Lower leg skin (tissue), 3 donors: ENCODE measurements at regions not wholly inside any gene's neighbourhood (a gene's known extent, or its start where the extent isn't known, plus 50 kb on each side); places are given as distances from the start of the nearest gene placed in this dataset.

Source experiments
- POLR2A ChIP-seq, 2 donors: fragments of 450-650 bp; IDR thresholded peaks; one replicate each; pipeline ENCODE4 v1.6.1; 2016 to 2017; ENCODE audit warnings: antibody characterized with exemption in 2 of 2, mild to moderate bottlenecking in 1 of 2, moderate library complexity in 1 of 2
- TF ChIP-seq, protein P1 (sequence below), 3 donors: fragments of 450-650 bp; IDR thresholded peaks; one replicate each; pipeline ENCODE4 v1.5.1; 2016; ENCODE audit warnings: antibody characterized with exemption in 3 of 3, mild to moderate bottlenecking in 3 of 3, moderate library complexity in 2 of 3

DNA sequence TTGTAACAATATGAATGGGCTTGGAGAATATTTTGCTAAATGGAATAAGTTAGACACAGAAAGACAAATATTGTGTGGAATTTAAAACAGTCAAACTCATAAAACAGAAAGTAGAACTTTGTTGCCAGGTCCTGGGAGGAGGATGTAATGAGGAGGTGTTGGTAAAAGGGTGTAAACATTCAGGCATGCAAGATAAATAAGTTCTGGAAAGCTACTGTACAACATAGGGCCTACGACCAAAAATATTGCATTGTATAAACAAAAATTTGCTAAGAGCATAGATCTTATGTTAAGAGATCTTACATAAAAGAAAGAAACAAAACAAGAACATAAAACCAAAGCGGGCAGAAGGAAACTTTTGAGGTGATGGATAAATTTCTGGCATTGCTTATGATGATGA, 1907.8 kb upstream of the PCDH20 start:
- TF ChIP-seq, protein P1, sequence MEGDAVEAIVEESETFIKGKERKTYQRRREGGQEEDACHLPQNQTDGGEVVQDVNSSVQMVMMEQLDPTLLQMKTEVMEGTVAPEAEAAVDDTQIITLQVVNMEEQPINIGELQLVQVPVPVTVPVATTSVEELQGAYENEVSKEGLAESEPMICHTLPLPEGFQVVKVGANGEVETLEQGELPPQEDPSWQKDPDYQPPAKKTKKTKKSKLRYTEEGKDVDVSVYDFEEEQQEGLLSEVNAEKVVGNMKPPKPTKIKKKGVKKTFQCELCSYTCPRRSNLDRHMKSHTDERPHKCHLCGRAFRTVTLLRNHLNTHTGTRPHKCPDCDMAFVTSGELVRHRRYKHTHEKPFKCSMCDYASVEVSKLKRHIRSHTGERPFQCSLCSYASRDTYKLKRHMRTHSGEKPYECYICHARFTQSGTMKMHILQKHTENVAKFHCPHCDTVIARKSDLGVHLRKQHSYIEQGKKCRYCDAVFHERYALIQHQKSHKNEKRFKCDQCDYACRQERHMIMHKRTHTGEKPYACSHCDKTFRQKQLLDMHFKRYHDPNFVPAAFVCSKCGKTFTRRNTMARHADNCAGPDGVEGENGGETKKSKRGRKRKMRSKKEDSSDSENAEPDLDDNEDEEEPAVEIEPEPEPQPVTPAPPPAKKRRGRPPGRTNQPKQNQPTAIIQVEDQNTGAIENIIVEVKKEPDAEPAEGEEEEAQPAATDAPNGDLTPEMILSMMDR (IDR thresholded peaks at IDR 0.05) = no peak
- TF ChIP-seq POLR2A (IDR thresholded peaks at IDR 0.05) = no peak
